Heart right ventricle (tissue), 16 donors: ENCODE measurements at regions not wholly inside any gene's neighbourhood (a gene's known extent, or its start where the extent isn't known, plus 50 kb on each side); places are given as distances from the start of the nearest gene placed in this dataset.
"Not testable (repeated sequence)": the region's sequence is repeated elsewhere in the genome, so short reads cannot be mapped to it uniquely, and the experiment has no call there.

Source experiments
- ATAC-seq, 8 donors: fragments of 200-7000 bp; cut with Tn5 transposase; one replicate each; pipeline ENCODE4 v1.9.1; 2020; ENCODE audit warnings: mild to moderate bottlenecking in 8 of 8, moderate library complexity in 8 of 8, moderate number of reproducible peaks in 1 of 8
- DNase-seq, 2 donors: peaks; one replicate each; pipeline ENCODE4 v3.0.0-alpha.2; 2020
- H3K27ac ChIP-seq, 10 donors: fragments of 200-600 bp; sonication (generic) in 2 of 10; one replicate each; pipeline versions ENCODE4 v1.5.0 to v1.8.0; 2020 to 2022; ENCODE audit warnings: mild to moderate bottlenecking in 3 of 10
- H3K27me3 ChIP-seq, 7 donors: fragments of 200-600 bp; one replicate each; pipeline ENCODE4 v1.8.0; 2021 to 2022; ENCODE audit warnings: mild to moderate bottlenecking in 2 of 7
- H3K36me3 ChIP-seq, 9 donors: fragments of 200-600 bp; sonication (generic) in 1 of 9; one replicate each; pipeline versions ENCODE4 v1.5.0 to v1.8.0; 2020 to 2022; ENCODE audit warnings: mild to moderate bottlenecking in 2 of 9
- H3K4me1 ChIP-seq, 9 donors: fragments of 200-600 bp; sonication (generic) in 1 of 9; one replicate each; pipeline versions ENCODE4 v1.5.0 to v1.8.0; 2020 to 2022; ENCODE audit warnings: mild to moderate bottlenecking in 4 of 9
- H3K4me3 ChIP-seq, 10 donors: fragments of 200-600 bp; sonication (generic) in 2 of 10; one replicate each; pipeline versions ENCODE4 v1.5.0 to v1.8.0; 2020 to 2022; ENCODE audit warnings: mild to moderate bottlenecking in 7 of 10, moderate library complexity in 2 of 10
- H3K9me3 ChIP-seq, 11 donors: fragments of 200-600 bp in 10 of 11; sonication (generic) in 2 of 11; one replicate each; pipeline versions ENCODE4 v1.5.0 to v1.8.0; 2013 to 2022; ENCODE audit warnings: mild to moderate bottlenecking in 2 of 11, control low read depth in 1 of 11, moderate library complexity in 1 of 11
- CTCF ChIP-seq, 9 donors: fragments of 200-600 bp; sonication (generic) in 2 of 9; IDR thresholded peaks; one replicate each; pipeline versions ENCODE4 v1.5.0 to v1.8.0; 2021 to 2022; ENCODE audit warnings: antibody characterized with exemption in 9 of 9, mild to moderate bottlenecking in 5 of 9, moderate library complexity in 1 of 9
- WGBS, 2 donors: extraction: QIAGEN DNeasy Blood & Tissue Kit; methylation state at CpG; one replicate each; pipeline ENCODE4 v1.1.7; 2013; ENCODE audit warnings: inconsistent platforms in 1 of 2; 5-methylcytosine and 5-hydroxymethylcytosine counted together
- intact Hi-C, 10 donors: fragments of 100-400 bp; cut with DNase I; formaldehyde crosslinking; loops; one replicate each; pipeline versions ENCODE4 v1.11.1 to v1.14.2; 2022
- donor health status: Arrhythmogenic right ventricular cardiomyopathy.
- donor health status: ischemic (EF 13 %, LVEDD 7.1; RV severe dilation, severe dysfunction).
- donor health status: healthy with polysubstance abuse.
- donor health status: DM: no; HTN: yes; CAD: no.
- donor health status: DM: no; HTN: no; CAD: no.
- donor health status: ischemic (EF 25% LVEDD 6.9; RV normal size, moderate dysfunction).
- donor health status: ischemic (EF 25% LVEDD 5.7; RV mildly dilated, moderate dysfunction).
- donor health status: healthy.
- donor health status: DM: yes; HTN: yes; CAD: no.
- donor health status: Ischemic cardiomyopathy.
- donor health status: ischemic (EF 35%, LVEDD 5.7; RV mildly dilated, moderate dysfunction).
- donor health status: nonischemic (EF 11% LVEDD 7.7; RV severe dilation, severe dysfunction).
- donor health status: DM: yes; HTN: yes; CAD: no.
- donor health status: PGD.
- donor health status: ischemic (EF 29% LVEDD 5.4; RV normal size, mild dysfunction).
- donor health status: nonischemic (EF 23%, LVEDD 6.1; RV moderate dilation, normal function).

- H3K36me3 ChIP-seq, result no peaks in the 10 kb centered on the region
- H3K4me1 ChIP-seq, result no peaks in the 10 kb centered on the region
- intact Hi-C loops, result loop anchor here in 2 of 10 donors (10.0 kb wide), 2 partner anchors 1285 to 1705 kb away; no protein-coding TSS in a partner anchor
- WGBS, 2 donors, result 78% methylated on average over 26 of the region's 26 CpGs
- H3K4me3 ChIP-seq, result no peak overlapping the region
- no peak overlapping the region for H3K27ac ChIP-seq
- H3K27me3 ChIP-seq, result peaks cover 0 to 66% (median 27%) of the 10 kb centered on the region in 7 donors
- ATAC-seq (peak in 1 of 8 donors; percentile 11), DNase-seq (no peak)
- no peaks in the 10 kb centered on the region for H3K9me3 ChIP-seq
- no peak for TF ChIP-seq CTCF (IDR thresholded peaks at IDR 0.05)
These were observed 1327.9 kb downstream of the BRD1 start for GRCh38 chr22:48499456-48500425.

DNA sequence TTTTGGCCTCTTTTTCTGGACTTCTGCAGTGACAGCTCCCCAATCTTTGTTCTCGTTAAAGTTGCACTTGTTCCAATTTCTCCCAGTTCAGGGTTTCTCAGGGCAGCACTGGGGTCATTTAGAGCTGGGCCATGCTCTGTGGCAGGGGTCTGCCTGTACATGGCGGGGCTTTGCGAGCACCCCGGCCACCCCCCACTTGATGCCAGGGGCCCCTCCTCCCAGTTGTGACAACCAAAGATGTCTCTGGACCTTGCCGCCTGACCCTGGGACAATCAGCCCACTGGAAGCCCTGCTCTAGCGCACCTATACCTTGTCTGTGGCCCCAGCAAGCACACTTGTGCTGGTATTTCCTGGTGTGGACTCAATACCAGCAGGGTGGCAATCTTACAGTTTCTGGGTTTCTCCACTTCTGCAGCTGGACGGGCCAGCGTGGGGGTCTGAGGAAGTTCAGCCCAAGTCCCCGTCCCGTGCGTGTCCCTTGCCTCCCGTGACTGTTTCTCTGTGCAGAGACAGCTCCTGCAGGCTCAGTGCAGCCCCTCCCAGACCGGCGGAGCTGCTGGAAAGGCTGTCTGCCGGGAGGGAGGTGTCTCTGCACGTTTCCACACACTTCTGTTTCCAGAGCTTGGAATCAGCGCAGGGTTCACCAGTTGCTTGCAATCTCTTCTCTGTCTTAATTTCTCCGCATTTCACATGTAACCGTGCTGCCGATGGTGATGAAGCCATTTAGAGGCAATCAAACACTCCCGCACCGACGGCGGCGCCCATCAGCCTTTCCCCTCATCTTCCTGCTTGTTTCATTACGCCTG, 1328.9 kb downstream of the BRD1 start:
- TF ChIP-seq CTCF (IDR thresholded peaks at IDR 0.05), result no peak
- Histone ChIP-seq H3K36me3 (no peaks in the 10 kb centered on the region), H3K9me3 (no peaks in the 10 kb centered on the region), H3K27me3 (peaks cover 0 to 65% (median 32%) of the 10 kb centered on the region in 7 donors), H3K4me1 (no peaks in the 10 kb centered on the region), H3K4me3 (no peak overlapping the region), H3K27ac (no peak overlapping the region)
- no peak for DNase-seq
- no peak for ATAC-seq
- intact Hi-C loops, result loop anchor here in 2 of 10 donors (10.0 kb wide), 2 partner anchors 1284 to 1704 kb away; no protein-coding TSS in a partner anchor
- 57 to 60% methylated on average over 26 of the region's 26 CpGs for WGBS, 2 donors

DNA sequence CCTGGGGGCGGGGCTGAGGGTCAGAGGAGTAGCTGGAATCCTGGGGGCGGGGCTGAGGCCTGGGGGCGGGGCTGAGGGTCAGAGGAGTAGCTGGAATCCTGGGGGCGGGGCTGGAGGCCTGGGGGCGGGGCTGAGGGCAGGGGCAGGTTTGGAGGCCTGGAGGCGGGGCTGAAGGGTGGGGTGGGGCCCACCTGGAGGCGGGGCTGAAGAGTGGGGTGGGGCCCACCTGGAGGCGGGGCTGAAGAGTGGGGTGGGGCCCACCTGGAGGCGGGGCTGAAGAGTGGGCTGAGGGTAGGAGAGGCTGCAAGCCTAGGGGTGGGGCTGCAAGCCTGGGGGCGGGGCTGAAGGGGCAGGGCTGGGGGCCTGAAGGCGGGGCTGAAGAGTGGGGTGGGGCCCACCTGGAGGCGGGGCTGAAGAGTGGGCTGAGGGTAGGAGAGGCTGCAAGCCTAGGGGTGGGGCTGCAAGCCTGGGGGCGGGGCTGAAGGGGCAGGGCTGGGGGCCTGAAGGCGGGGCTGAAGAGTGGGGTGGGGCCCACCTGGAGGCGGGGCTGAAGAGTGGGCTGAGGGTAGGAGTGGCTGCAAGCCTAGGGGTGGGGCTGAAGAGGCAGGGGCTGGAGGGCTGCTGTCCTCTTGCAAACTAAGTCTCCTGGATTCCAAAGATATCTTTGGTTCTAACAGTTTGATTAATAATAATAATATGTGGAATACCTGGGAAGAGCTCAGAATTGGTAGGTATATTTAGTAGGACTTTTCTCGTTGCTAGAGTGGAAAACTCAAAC, 1329.7 kb downstream of the BRD1 start:
- intact Hi-C loops, result loop anchor here in 2 of 10 donors (10.0 kb wide), 2 partner anchors 1283 to 1703 kb away; no protein-coding TSS in a partner anchor
- DNase-seq, result not testable (repeated sequence)

DNA sequence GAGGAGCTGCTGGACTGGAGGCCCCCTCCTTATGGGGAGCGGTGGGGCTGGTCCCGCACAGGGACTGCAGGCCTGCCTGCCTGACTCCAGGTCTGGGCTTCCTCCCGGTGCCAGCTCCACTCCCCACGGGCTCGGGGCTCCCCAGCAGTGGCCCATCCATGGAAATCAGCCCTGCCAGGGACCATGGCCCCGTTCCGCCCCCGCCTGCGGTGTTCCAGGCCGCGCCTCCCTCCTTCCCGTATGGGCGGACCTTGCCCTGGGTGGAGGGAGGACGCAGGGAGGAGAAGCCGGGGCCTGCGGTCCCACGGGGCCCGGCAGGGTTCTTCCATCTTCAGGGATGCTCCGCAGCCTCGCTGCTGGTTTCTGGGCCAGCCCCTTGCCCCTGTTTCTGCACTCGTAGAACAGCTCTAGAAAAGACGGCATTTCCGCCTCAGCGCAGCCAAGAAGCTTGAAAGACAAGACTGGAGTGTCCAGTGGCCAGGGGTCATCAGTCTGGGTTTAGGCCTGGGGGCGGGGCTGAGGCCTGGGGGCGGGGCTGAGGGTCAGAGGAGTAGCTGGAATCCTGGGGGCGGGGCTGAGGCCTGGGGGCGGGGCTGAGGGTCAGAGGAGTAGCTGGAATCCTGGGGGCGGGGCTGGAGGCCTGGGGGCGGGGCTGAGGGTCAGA, 1330.6 kb downstream of the BRD1 start:
- no peak for DNase-seq
- 73 to 86% methylated on average over 26 to 27 of the region's 30 CpGs for WGBS, 2 donors
- no peak for TF ChIP-seq CTCF (IDR thresholded peaks at IDR 0.05)

More for the DNA sequence above, 1329.7 kb downstream of the BRD1 start:
- WGBS, 2 donors, result 73 to 87% methylated on average over 8 to 9 of the region's 16 CpGs
- not testable (repeated sequence) for H3K4me3 ChIP-seq, H3K36me3 ChIP-seq, ATAC-seq, H3K27ac ChIP-seq, H3K4me1 ChIP-seq, H3K9me3 ChIP-seq
- peaks cover under 1 to 65% (median 33%) of the 10 kb centered on the region in 7 donors for H3K27me3 ChIP-seq

More for the DNA sequence above, 1330.6 kb downstream of the BRD1 start:
- intact Hi-C loops, result loop anchor here in 2 of 10 donors (10.0 kb wide), 2 partner anchors 1282 to 1702 kb away; no protein-coding TSS in a partner anchor
- Histone ChIP-seq H3K27ac (no peak overlapping the region), H3K27me3 (peaks cover 8 to 71% (median 41%) of the 10 kb centered on the region in 7 donors), H3K9me3 (no peaks in the 10 kb centered on the region), H3K36me3 (no peaks in the 10 kb centered on the region), H3K4me3 (no peak overlapping the region), H3K4me1 (no peaks in the 10 kb centered on the region)
- no peak for ATAC-seq
